ENCODE measurements at regions not wholly inside any gene's neighbourhood (a gene's known extent, or its start where the extent isn't known, plus 50 kb on each side); places are given as distances from the start of the nearest gene placed in this dataset.

DNA sequence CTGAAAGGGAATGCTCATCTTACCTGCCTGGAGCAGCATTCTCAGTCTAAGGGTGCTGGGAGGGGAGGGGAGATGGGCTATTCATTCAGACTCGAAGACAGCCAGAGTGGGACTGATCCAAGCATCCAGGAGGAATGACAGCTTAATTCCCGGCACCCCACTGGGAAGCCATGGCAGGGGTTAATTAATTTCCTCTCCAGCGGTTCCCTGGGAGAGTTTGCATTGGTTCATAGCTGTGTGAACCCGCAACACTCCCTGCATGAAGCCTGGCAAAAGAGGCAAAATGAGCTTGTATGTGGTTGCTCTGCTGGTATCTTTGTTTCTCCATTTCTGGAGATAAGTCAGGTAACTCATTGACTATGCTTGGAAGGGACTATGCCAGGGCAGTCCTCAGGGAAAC, 401.0 kb upstream of the SLC24A2 start:
- Histone ChIP-seq H3K4me3 (no peak overlapping the region), H3K4me1 (no peaks in the 10 kb centered on the region), H3K36me3 (no peaks in the 10 kb centered on the region), H3K9me3 (no peaks in the 10 kb centered on the region), H3K27me3 (ENCODE audit: low read depth) (no peaks in the 10 kb centered on the region), H3K27ac (no peak overlapping the region)
- intact Hi-C loops (cut with DNase I): no loop called here
- DNase-seq (no peak), ATAC-seq (no peak)
- TF ChIP-seq, protein P1, sequence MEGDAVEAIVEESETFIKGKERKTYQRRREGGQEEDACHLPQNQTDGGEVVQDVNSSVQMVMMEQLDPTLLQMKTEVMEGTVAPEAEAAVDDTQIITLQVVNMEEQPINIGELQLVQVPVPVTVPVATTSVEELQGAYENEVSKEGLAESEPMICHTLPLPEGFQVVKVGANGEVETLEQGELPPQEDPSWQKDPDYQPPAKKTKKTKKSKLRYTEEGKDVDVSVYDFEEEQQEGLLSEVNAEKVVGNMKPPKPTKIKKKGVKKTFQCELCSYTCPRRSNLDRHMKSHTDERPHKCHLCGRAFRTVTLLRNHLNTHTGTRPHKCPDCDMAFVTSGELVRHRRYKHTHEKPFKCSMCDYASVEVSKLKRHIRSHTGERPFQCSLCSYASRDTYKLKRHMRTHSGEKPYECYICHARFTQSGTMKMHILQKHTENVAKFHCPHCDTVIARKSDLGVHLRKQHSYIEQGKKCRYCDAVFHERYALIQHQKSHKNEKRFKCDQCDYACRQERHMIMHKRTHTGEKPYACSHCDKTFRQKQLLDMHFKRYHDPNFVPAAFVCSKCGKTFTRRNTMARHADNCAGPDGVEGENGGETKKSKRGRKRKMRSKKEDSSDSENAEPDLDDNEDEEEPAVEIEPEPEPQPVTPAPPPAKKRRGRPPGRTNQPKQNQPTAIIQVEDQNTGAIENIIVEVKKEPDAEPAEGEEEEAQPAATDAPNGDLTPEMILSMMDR (IDR thresholded peaks at IDR 0.05): no peak

GRCh38 chr9:20188616-20189369, 400.0 kb upstream of the SLC24A2 start:
- TF ChIP-seq, protein P1 (IDR thresholded peaks at IDR 0.05): no peak
- H3K27ac ChIP-seq: no peak overlapping the region
- H3K4me1 ChIP-seq: no peaks in the 10 kb centered on the region
- intact Hi-C loops (cut with DNase I): no loop called here
- H3K9me3 ChIP-seq: no peaks in the 10 kb centered on the region
- DNase-seq (no peak), ATAC-seq (no peak)
- no peaks in the 10 kb centered on the region for H3K27me3 ChIP-seq (ENCODE audit: low read depth)
- H3K36me3 ChIP-seq: no peaks in the 10 kb centered on the region
- no peak overlapping the region for H3K4me3 ChIP-seq

- Histone ChIP-seq H3K4me3 (no peak overlapping the region), H3K27ac (no peak overlapping the region), H3K9me3 (no peaks in the 10 kb centered on the region), H3K27me3 (ENCODE audit: low read depth) (no peaks in the 10 kb centered on the region), H3K36me3 (no peaks in the 10 kb centered on the region), H3K4me1 (no peaks in the 10 kb centered on the region)
- intact Hi-C loops (cut with DNase I): no loop called here
- no peak for ATAC-seq
- DNase-seq: no peak
- TF ChIP-seq, protein P1 (IDR thresholded peaks at IDR 0.05): no peak
Measured at GRCh38 chr9:20187318-20187717, 398.5 kb upstream of the SLC24A2 start.

- TF ChIP-seq, protein P1 (IDR thresholded peaks at IDR 0.05): no peak
- H3K4me3 ChIP-seq: no peak overlapping the region
- no peaks in the 10 kb centered on the region for H3K4me1 ChIP-seq
- H3K27ac ChIP-seq: no peak overlapping the region
- no peaks in the 10 kb centered on the region for H3K9me3 ChIP-seq
- intact Hi-C loops (cut with DNase I): no loop called here
- ATAC-seq (no peak), DNase-seq (no peak)
- no peaks in the 10 kb centered on the region for H3K36me3 ChIP-seq
- H3K27me3 ChIP-seq (ENCODE audit: low read depth): no peaks in the 10 kb centered on the region
Measured at GRCh38 chr9:20186823-20187222, 398.0 kb upstream of the SLC24A2 start.

DNA sequence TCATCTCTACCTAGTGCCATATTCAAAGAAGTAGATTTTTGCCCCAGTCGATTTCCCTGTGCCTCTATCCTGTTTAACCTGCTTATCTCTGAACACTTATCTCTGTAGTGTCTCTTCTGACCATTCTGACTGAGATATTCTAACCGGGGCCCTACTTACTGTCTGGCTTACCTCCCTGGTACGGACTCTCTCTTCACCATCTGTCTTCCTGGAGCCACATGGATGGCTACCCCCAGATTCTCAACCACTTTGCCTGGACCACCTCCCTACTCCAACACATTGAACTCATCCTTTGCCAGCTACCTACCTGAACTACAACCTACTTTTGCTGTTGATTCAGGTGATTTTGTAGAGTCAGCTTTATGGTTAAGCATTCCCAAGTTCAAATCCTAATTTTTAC, 397.4 kb upstream of the SLC24A2 start:
- TF ChIP-seq, protein P1 (IDR thresholded peaks at IDR 0.05): no peak
- no peak overlapping the region for H3K4me3 ChIP-seq
- intact Hi-C loops (cut with DNase I): no loop called here
- H3K27ac ChIP-seq: no peak overlapping the region
- H3K36me3 ChIP-seq: no peaks in the 10 kb centered on the region
- H3K9me3 ChIP-seq: no peaks in the 10 kb centered on the region
- no peak for DNase-seq
- no peaks in the 10 kb centered on the region for H3K4me1 ChIP-seq
- no peak for ATAC-seq
- no peaks in the 10 kb centered on the region for H3K27me3 ChIP-seq (ENCODE audit: low read depth)
